ENCODE measurements at regions not wholly inside any gene's neighbourhood (a gene's known extent, or its start where the extent isn't known, plus 50 kb on each side); places are given as distances from the start of the nearest gene placed in this dataset.
A peak's percentile ranks its signal among the peaks of the same experiment; 100 is the strongest.

GRCh38 chr14:97976861-97977260 lies 1179.7 kb downstream of the VRK1 start:
- Histone ChIP-seq H3K4me3 (peak overlapping the region; percentile 7), H3K27me3 (ENCODE audit: insufficient read depth in 3 of 3, low read length in 2 of 3) (peaks cover 0 to 2% (median 0%) of the 10 kb centered on the region in 3 donors), H3K4me1 (no peaks in the 10 kb centered on the region), H3K27ac (no peak overlapping the region), H3K9me3 (no peaks in the 10 kb centered on the region), H3K36me3 (ENCODE audit: insufficient read depth in 1 of 2, low read depth in 1 of 2) (no peaks in the 10 kb centered on the region)
- no peak for TF ChIP-seq CTCF (IDR thresholded peaks at IDR 0.05)
- intact Hi-C loops (cut with DNase I), result no loop called here
- 37 to 61% (median 51%) methylated on average over 6 of the region's 6 CpGs for WGBS, 3 donors
- DNase-seq (peak; percentile 54 to 74), ATAC-seq (peak in 2 of 4 donors; percentile 53 to 67)

GRCh38 chr14:97977651-97978261 lies 1180.6 kb downstream of the VRK1 start:
- Histone ChIP-seq H3K9me3 (no peaks in the 10 kb centered on the region), H3K4me1 (no peaks in the 10 kb centered on the region), H3K4me3 (peak overlapping the region; percentile 49), H3K27me3 (ENCODE audit: insufficient read depth in 3 of 3, low read length in 2 of 3) (peaks cover 0 to 2% (median 0%) of the 10 kb centered on the region in 3 donors), H3K27ac (no peak overlapping the region), H3K36me3 (ENCODE audit: insufficient read depth in 1 of 2, low read depth in 1 of 2) (no peaks in the 10 kb centered on the region)
- peak; percentile 56 to 80 (median 74) for ATAC-seq
- intact Hi-C loops (cut with DNase I), result no loop called here
- 15 to 25% (median 21%) methylated on average over 17 of the region's 17 CpGs for WGBS, 3 donors
- TF ChIP-seq CTCF (IDR thresholded peaks at IDR 0.05), result no peak
- DNase-seq, result peak; percentile 72 to 77

- peak overlapping the region; percentile 49 for H3K4me3 ChIP-seq
- TF ChIP-seq CTCF (IDR thresholded peaks at IDR 0.05), result peak; percentile 27
- H3K4me1 ChIP-seq, result no peaks in the 10 kb centered on the region
- H3K27ac ChIP-seq, result no peak overlapping the region
- intact Hi-C loops (cut with DNase I), result no loop called here
- ATAC-seq, result peak; percentile 79 to 91 (median 91)
- no peaks in the 10 kb centered on the region for H3K27me3 ChIP-seq (ENCODE audit: insufficient read depth in 3 of 3, low read length in 2 of 3)
- H3K36me3 ChIP-seq (ENCODE audit: insufficient read depth in 1 of 2, low read depth in 1 of 2), result no peaks in the 10 kb centered on the region
- 1% methylated on average over 9 of the region's 9 CpGs for WGBS, 3 donors
- peak; percentile 75 to 85 for DNase-seq
- H3K9me3 ChIP-seq, result no peaks in the 10 kb centered on the region
Measured at GRCh38 chr14:97978341-97978740, 1181.2 kb downstream of the VRK1 start.

GRCh38 chr14:97993508-97994019 lies 1196.4 kb downstream of the VRK1 start:
- Histone ChIP-seq H3K9me3 (no peaks in the 10 kb centered on the region), H3K27ac (no peak overlapping the region), H3K4me3 (no peak overlapping the region), H3K4me1 (no peaks in the 10 kb centered on the region), H3K36me3 (ENCODE audit: insufficient read depth in 1 of 2, low read depth in 1 of 2) (no peaks in the 10 kb centered on the region), H3K27me3 (ENCODE audit: insufficient read depth in 3 of 3, low read length in 2 of 3) (peaks cover 0 to 3% (median 2%) of the 10 kb centered on the region in 3 donors)
- TF ChIP-seq CTCF (IDR thresholded peaks at IDR 0.05), result no peak
- 60 to 63% (median 61%) methylated on average over 4 of the region's 4 CpGs for WGBS, 3 donors
- intact Hi-C loops (cut with DNase I), result no loop called here
- ATAC-seq, result no peak
- DNase-seq, result no peak

Data from psoas muscle (tissue), 7 donors.